ENCODE measurements at regions not wholly inside any gene's neighbourhood (a gene's known extent, or its start where the extent isn't known, plus 50 kb on each side); places are given as distances from the start of the nearest gene placed in this dataset.

- no peak for TF ChIP-seq CTCF (IDR thresholded peaks at IDR 0.05; ENCODE audit: partially characterized antibody, unreplicated experiment)
- H3K27me3 Mint-ChIP-seq (ENCODE audit: unreplicated experiment), result peaks cover 2% of the 10 kb centered on the region
- no peaks in the 10 kb centered on the region for H3K4me1 Mint-ChIP-seq (ENCODE audit: low read depth, unreplicated experiment)
- DNase-seq, result no peak
- no peak overlapping the region for H3K27ac Mint-ChIP-seq (ENCODE audit: unreplicated experiment)
- peaks cover 9% of the 10 kb centered on the region for H3K36me3 Mint-ChIP-seq (ENCODE audit: unreplicated experiment)
- H3K4me3 Mint-ChIP-seq (ENCODE audit: unreplicated experiment), result no peak overlapping the region
- H3K9me3 Mint-ChIP-seq (ENCODE audit: unreplicated experiment), result peaks cover 4% of the 10 kb centered on the region
Measured at GRCh38 chr2:111688482-111688881, 195.5 kb downstream of the ANAPC1 start.

GRCh38 chr2:111689174-111689573, 194.8 kb downstream of the ANAPC1 start:
- no peaks in the 10 kb centered on the region for H3K4me1 Mint-ChIP-seq (ENCODE audit: low read depth, unreplicated experiment)
- TF ChIP-seq CTCF (IDR thresholded peaks at IDR 0.05; ENCODE audit: partially characterized antibody, unreplicated experiment), result no peak
- H3K9me3 Mint-ChIP-seq (ENCODE audit: unreplicated experiment), result peaks cover 4% of the 10 kb centered on the region
- H3K27ac Mint-ChIP-seq (ENCODE audit: unreplicated experiment), result no peak overlapping the region
- H3K27me3 Mint-ChIP-seq (ENCODE audit: unreplicated experiment), result peaks cover 2% of the 10 kb centered on the region
- no peak overlapping the region for H3K4me3 Mint-ChIP-seq (ENCODE audit: unreplicated experiment)
- peaks cover 13% of the 10 kb centered on the region for H3K36me3 Mint-ChIP-seq (ENCODE audit: unreplicated experiment)
- DNase-seq, result no peak

- H3K9me3 Mint-ChIP-seq (ENCODE audit: unreplicated experiment), result peaks cover 3% of the 10 kb centered on the region
- TF ChIP-seq CTCF (IDR thresholded peaks at IDR 0.05; ENCODE audit: partially characterized antibody, unreplicated experiment), result no peak
- H3K27ac Mint-ChIP-seq (ENCODE audit: unreplicated experiment), result no peak overlapping the region
- H3K4me1 Mint-ChIP-seq (ENCODE audit: low read depth, unreplicated experiment), result no peaks in the 10 kb centered on the region
- peaks cover 2% of the 10 kb centered on the region for H3K27me3 Mint-ChIP-seq (ENCODE audit: unreplicated experiment)
- peaks cover 12% of the 10 kb centered on the region for H3K36me3 Mint-ChIP-seq (ENCODE audit: unreplicated experiment)
- DNase-seq, result no peak
- H3K4me3 Mint-ChIP-seq (ENCODE audit: unreplicated experiment), result no peak overlapping the region
Measured at GRCh38 chr2:111689941-111690340, 194.1 kb downstream of the ANAPC1 start.

GRCh38 chr2:111691164-111691875, 192.7 kb downstream of the ANAPC1 start:
- no peak for TF ChIP-seq CTCF (IDR thresholded peaks at IDR 0.05; ENCODE audit: partially characterized antibody, unreplicated experiment)
- H3K9me3 Mint-ChIP-seq (ENCODE audit: unreplicated experiment), result peaks cover 2% of the 10 kb centered on the region
- no peaks in the 10 kb centered on the region for H3K27me3 Mint-ChIP-seq (ENCODE audit: unreplicated experiment)
- H3K27ac Mint-ChIP-seq (ENCODE audit: unreplicated experiment), result no peak overlapping the region
- peaks cover 10% of the 10 kb centered on the region for H3K36me3 Mint-ChIP-seq (ENCODE audit: unreplicated experiment)
- no peaks in the 10 kb centered on the region for H3K4me1 Mint-ChIP-seq (ENCODE audit: low read depth, unreplicated experiment)
- no peak overlapping the region for H3K4me3 Mint-ChIP-seq (ENCODE audit: unreplicated experiment)
- no peak for DNase-seq

- DNase-seq, result no peak
- Mint-ChIP-seq H3K4me1 (ENCODE audit: low read depth, unreplicated experiment) (no peaks in the 10 kb centered on the region), H3K9me3 (ENCODE audit: unreplicated experiment) (peaks cover 1% of the 10 kb centered on the region), H3K27me3 (ENCODE audit: unreplicated experiment) (no peaks in the 10 kb centered on the region), H3K4me3 (ENCODE audit: unreplicated experiment) (no peak overlapping the region), H3K36me3 (ENCODE audit: unreplicated experiment) (peaks cover 10% of the 10 kb centered on the region), H3K27ac (ENCODE audit: unreplicated experiment) (no peak overlapping the region)
- peak; percentile 48 for TF ChIP-seq CTCF (IDR thresholded peaks at IDR 0.05; ENCODE audit: partially characterized antibody, unreplicated experiment)
Measured at GRCh38 chr2:111692311-111692710, 191.7 kb downstream of the ANAPC1 start.

Data from glutamatergic neuron (in vitro differentiated cells).